Kidney epithelial cell (primary cell): ENCODE measurements at regions not wholly inside any gene's neighbourhood (a gene's known extent, or its start where the extent isn't known, plus 50 kb on each side); places are given as distances from the start of the nearest gene placed in this dataset.

Experiments
- DNase-seq: peaks from one replicate; pipeline ENCODE4 v3.0.0-alpha.2; 2010; ENCODE audit warnings: low read depth
- H3K27me3 ChIP-seq: 2 replicates; pipeline ENCODE4 v1.6.0; 2011; ENCODE audit warnings: low read length; ENCODE audit not compliant: control insufficient read depth, insufficient read depth
- H3K36me3 ChIP-seq: 2 replicates; pipeline ENCODE4 v1.5.1; 2011; ENCODE audit warnings: low read length; ENCODE audit not compliant: control insufficient read depth, insufficient read depth
- H3K4me3 ChIP-seq: 2 replicates; pipeline ENCODE4 v1.5.1; 2011; ENCODE audit warnings: low read depth, mild to moderate bottlenecking, control low read depth, low read length
- CTCF ChIP-seq: IDR thresholded peaks from 2 replicates; pipeline ENCODE4 v1.5.1; 2011; ENCODE audit warnings: mild to moderate bottlenecking, moderate library complexity, low read length, control low read depth, inconsistent platforms; ENCODE audit not compliant: insufficient read depth, poor library complexity, severe bottlenecking

DNA sequence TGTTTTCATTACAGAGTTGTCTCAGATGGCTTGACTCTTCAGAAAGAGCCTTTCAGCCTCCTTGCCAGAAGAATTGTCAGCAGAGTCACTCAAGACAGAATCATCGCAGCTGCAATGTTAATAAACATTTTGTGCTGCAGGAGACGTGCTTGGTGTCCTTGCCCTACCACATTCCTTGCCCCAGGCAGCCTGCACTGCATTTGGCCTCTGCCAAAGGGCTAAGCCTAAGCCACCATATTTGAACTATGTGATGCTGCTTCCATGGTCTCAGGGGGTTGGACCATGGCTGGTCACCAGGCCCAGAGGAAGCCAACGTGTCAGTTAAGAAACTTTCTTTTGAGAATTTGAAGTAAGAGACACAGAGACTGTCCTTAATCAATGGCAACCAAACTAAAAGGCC lies 145.4 kb downstream of the ACTL7B start:
- no peak overlapping the region for H3K4me3 ChIP-seq
- no peak for DNase-seq
- no peak for TF ChIP-seq CTCF
- H3K27me3 ChIP-seq: peaks cover 3% of the 10 kb centered on the region
- no peaks in the 10 kb centered on the region for H3K36me3 ChIP-seq

GRCh38 chr9:108709997-108710396 lies 145.8 kb downstream of the ACTL7B start:
- DNase-seq: no peak
- TF ChIP-seq CTCF: no peak
- H3K36me3 ChIP-seq: no peaks in the 10 kb centered on the region
- peaks cover 3% of the 10 kb centered on the region for H3K27me3 ChIP-seq
- no peak overlapping the region for H3K4me3 ChIP-seq

DNA sequence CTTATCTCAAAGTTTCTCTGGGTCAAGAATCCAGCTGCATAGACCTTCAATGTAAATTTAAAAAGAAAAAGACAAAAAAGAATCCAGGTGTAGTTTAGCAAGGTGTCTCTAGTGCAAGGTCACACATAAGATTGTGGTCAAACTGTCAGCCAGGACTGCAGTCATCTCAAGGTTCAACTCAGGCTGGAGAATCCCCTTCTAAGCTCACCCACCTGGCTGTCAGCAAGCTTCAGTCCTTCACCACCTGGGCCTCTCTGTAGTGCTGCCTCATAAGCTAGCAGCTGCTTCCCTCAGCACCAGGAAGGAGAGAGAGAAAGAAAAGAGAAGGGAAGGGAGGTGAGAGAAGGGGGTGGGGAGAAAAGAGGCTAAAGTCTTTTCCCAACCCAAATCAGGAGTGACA lies 146.7 kb downstream of the ACTL7B start:
- H3K4me3 ChIP-seq: no peak overlapping the region
- H3K36me3 ChIP-seq: no peaks in the 10 kb centered on the region
- peaks cover 3% of the 10 kb centered on the region for H3K27me3 ChIP-seq
- DNase-seq: no peak
- TF ChIP-seq CTCF: no peak

- H3K4me3 ChIP-seq: no peak overlapping the region
- TF ChIP-seq CTCF: no peak
- no peaks in the 10 kb centered on the region for H3K36me3 ChIP-seq
- peaks cover 3% of the 10 kb centered on the region for H3K27me3 ChIP-seq
- no peak for DNase-seq
These were observed 147.3 kb downstream of the ACTL7B start for GRCh38 chr9:108708448-108708847.

DNA sequence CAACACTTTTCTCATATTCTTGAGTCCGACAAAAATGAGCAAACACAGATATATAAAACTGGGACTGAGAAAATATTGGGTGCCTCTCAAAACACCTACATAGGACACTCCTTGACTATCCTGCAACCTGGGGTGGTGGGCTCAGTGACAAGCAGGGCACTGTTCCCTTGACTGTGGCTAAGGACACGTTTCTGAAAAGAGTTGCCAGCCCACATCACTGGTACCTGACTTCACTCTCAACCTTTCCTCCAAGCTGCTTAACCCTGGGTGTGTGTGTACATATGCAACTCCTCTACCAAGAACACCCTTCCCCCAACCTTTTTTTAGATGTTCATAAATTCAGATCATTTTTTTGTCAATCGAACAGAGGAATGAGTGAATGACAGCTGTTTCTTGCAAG lies 148.7 kb downstream of the ACTL7B start:
- peaks cover 3% of the 10 kb centered on the region for H3K27me3 ChIP-seq
- no peak overlapping the region for H3K4me3 ChIP-seq
- no peak for TF ChIP-seq CTCF
- H3K36me3 ChIP-seq: no peaks in the 10 kb centered on the region
- DNase-seq: no peak

GRCh38 chr9:108704156-108704852 lies 151.5 kb downstream of the ACTL7B start:
- Histone ChIP-seq H3K27me3 (peaks cover 3% of the 10 kb centered on the region), H3K36me3 (no peaks in the 10 kb centered on the region), H3K4me3 (no peak overlapping the region)
- no peak for DNase-seq
- TF ChIP-seq CTCF: no peak
